IPS-NIHi7 (cell line): ENCODE measurements at regions not wholly inside any gene's neighbourhood (a gene's known extent, or its start where the extent isn't known, plus 50 kb on each side); places are given as distances from the start of the nearest gene placed in this dataset.

Experiments used
- DNase-seq: peaks from one replicate; pipeline ENCODE4 v3.0.0; 2012; ENCODE audit warnings: mixed read lengths; ENCODE audit errors: extremely low spot score

- no peak for DNase-seq
Measured at GRCh38 chr10:85212526-85212925, 884.1 kb downstream of the CCSER2 start.

DNA sequence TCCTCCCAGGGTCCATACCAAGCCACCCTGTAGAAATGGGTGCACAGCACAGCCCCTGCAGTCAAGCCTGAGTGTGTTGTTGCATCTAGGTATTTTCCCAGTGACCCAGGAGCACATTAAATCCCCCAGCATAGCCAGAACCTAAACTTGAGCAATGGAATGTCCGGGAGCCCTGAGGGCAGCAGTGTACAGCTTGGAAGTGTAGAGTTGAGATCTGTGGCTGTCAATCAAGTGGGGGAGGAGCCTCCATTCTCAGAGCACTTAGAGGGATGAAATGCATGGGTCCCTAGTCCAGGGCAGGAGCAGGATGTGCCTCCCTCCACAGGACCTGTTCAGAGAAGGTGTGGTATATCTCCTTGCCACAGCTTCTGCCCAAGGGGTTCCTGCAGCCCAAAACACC, 885.1 kb downstream of the CCSER2 start:
- DNase-seq: no peak

- DNase-seq: no peak
Measured at GRCh38 chr10:85222300-85222699, 893.9 kb downstream of the CCSER2 start.

GRCh38 chr10:85224366-85224940, 896.1 kb downstream of the CCSER2 start:
- no peak for DNase-seq

DNA sequence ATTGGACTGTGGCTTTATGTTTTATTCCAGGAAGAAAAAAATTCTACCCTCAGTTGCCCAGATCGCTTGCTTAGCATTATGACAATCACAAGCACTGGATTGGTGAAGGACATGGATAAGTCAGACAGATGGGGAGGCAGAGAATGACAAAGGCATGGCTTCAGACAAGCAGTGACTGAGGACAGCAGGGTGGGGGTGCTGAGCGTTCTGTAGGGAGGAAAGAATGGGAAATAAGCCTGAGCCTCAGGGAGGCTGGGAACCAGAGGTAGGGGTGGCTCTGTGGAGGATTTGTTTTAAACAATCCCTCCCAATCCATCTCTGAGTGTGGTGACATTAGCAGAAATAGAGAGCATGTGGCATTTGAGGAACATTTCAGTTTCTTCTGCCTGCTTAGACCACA, 896.9 kb downstream of the CCSER2 start:
- no peak for DNase-seq

DNA sequence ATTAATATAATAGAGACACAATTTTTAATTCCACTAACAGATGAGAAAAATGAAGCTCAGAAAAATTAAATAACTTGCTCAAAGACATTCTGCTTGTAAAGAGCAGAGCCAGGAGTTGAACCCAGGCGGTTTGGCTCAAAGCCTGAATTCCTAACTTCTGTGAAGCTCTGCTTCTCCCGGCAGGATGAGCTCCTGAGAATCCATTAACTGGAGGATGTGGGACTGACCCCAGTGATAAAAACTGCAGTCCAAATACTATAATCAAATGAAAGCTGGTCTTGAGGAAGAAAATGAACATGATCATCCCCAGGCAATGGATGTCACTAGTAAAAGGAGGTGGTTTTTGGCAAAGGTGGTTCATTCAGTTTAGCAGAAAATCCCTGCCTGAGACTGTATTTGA, 898.2 kb downstream of the CCSER2 start:
- no peak for DNase-seq

DNA sequence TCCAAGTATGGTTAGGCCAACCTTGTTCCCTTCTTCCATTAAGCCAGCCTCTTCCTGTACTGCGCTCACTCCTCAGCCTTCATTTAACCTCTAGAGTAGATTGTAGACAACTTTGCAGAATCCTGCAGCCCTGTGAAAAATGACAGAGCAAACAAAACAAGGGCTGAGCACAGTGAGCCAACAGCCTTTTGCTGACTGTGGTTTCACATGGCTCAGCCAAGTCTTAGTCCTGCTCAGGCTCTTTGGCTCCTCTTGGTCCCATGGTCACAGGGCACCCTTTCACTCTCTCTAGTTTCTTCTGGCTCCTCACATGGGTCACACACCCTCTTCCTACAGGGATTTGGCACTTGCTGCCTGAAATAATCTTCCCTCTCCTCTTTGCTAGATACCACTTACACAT, 900.3 kb downstream of the CCSER2 start:
- no peak for DNase-seq

DNA sequence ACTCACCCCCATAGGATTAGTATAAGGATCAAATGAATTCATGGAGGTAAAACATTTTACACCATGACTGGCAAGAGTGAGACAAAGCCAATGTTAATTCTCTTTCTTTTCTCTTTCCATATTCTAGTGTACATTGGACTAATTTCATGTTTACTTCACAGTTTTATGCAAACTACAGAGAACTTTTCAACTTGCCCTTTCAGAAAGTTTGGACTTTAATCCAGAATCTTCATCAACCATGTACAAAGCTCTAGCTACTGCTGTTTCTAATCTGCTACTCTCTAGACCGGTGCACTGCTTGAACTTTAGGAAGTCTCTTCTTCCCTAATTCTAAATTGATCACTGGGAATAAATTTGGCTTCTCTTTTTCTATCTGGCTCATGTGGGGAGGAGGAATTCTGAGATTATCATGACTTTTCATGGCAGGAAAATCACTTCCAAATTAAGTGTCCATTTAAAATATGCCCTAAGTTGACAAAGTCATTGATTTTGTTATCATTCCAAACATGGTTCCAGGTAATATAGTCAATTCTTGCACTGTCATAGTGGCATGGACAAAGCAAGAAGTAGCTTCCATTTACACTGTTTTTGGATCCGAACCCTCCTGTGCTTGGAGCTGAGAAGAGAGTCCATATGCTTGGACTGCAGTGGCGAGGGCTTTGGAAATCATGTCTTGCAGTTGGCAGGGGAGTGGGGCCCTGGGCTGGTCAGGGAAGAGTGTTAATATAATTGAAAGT, 903.3 kb downstream of the CCSER2 start:
- DNase-seq: no peak

DNA sequence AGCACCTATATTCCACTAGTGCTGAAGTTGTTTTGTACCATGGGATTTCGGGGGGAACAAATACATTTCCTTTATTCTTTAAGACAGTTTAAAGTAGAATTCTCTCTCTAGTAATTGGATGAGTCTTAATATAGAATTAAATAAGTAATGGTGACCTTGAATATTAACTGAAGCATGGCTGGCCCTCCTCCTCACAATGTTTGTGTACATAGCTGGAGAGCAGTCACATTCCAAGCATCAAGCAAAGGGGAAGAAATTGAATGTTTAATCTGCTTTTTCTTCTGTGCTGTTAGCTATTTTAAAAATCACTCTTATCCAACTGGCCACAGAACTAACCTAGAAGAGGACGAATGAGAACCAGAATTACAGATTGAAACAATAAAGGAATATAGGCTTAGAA, 906.9 kb downstream of the CCSER2 start:
- DNase-seq: no peak

- no peak for DNase-seq
Measured at GRCh38 chr10:85238676-85239075, 910.3 kb downstream of the CCSER2 start.

GRCh38 chr10:85250304-85250703, 921.9 kb downstream of the CCSER2 start:
- no peak for DNase-seq

GRCh38 chr10:85256481-85256880, 928.1 kb downstream of the CCSER2 start:
- DNase-seq: no peak

DNA sequence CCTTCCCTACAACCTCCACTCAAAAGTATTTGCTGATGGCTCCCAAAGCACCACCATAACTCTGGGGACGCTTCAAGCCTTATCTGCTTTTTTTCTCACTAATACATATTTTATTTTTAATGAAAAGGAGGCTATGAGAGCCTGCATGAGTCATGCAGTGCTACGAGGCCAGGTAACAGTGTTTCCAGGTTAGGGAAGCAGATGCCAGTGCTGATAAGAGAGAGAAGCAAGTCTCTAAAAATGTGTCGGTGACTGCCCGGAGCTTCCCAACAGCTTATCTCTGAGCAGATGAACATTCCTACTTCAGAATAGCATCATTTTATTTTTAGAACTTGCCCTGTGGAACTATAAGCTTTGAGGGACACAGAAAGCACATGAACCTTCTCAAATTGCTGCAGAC, 931.5 kb downstream of the CCSER2 start:
- no peak for DNase-seq

- DNase-seq: no peak
Measured at GRCh38 chr10:85262992-85263391, 934.6 kb downstream of the CCSER2 start.

- no peak for DNase-seq
Measured at GRCh38 chr10:85265121-85265520, 936.7 kb downstream of the CCSER2 start.

GRCh38 chr10:85266808-85267207, 938.4 kb downstream of the CCSER2 start:
- no peak for DNase-seq

DNA sequence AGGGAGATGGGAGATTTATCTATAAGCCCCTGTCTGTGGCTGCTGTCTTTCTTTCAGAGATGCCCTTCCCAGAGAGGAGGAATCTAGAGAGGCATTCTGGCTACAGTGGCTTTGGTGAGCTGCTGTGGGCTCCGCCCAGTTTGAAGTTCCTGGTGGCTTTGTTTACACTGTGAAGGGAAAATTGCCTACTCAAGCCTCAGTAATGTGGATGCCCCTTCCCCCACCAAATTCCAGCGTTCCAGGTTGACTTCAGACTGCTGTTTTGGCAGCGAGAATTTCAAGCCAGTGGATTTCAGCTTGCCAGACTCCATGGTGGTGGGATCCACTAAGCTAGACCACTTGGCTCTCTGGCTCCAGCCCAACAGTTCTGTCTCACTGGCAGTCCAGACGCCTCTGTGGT, 951.6 kb downstream of the CCSER2 start:
- no peak for DNase-seq

- DNase-seq: no peak
Measured at GRCh38 chr10:85284778-85285770, 956.7 kb downstream of the CCSER2 start.

DNA sequence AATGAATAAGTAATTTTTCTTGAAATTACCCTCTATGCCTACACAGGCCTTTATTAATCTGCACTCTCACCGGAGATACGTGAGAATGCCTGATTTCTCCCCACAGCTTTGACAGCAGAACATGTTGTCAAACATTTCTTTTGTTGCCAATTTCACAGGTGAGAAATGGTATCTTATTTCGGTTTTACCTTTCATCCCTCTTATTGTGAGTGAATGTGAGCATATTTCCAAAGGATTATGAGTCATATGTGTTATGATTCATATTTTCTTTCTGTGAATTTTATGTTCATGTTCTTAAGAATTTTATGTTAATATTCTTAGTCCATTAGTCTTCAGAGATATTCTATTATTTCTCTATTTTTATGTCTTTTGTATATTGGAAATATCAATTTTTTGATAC, 965.1 kb downstream of the CCSER2 start:
- DNase-seq: no peak

GRCh38 chr10:85311613-85312337, 983.4 kb downstream of the CCSER2 start:
- DNase-seq: no peak

DNA sequence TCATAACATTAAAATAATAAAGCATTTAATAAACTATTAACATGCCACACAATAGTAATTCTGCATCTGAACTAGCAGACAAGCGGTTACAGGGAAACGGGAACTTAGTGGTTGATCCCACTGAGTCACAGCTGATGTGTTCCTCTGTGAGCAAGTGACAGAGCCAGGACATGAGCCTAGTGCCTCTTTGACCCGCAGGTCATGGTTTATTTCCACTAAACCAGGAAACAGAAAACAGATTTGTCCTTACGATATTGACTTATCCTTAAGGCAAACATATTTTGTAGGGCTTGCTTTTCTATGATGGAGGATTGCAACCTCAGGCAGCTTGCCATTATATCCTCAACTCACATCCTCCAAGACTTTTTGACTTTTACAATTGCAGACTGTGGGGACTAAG, 987.3 kb downstream of the CCSER2 start:
- DNase-seq: no peak

GRCh38 chr10:85316276-85316675, 987.9 kb downstream of the CCSER2 start:
- DNase-seq: no peak
